A549 (cell line): ENCODE measurements at regions not wholly inside any gene's neighbourhood (a gene's known extent, or its start where the extent isn't known, plus 50 kb on each side); places are given as distances from the start of the nearest gene placed in this dataset.
A peak's percentile ranks its signal among the peaks of the same experiment; 100 is the strongest.

ENCODE experiments used
- ATAC-seq, 2 experiments: fragments of 200-7000 bp in 1 of 2; fragments of >200 bp in 1 of 2; cut with Nextera tagmentation in 1 of 2; cut with Tn5 transposase in 1 of 2; 3 replicates each; pipeline versions ENCODE4 v1.8.0 to v1.9.1; 2018 to 2020; ENCODE audit warnings: mild to moderate bottlenecking in 1 of 2, moderate library complexity in 1 of 2
- CTCF ChIA-PET: fragments of 300-600 bp; sonication (Branson Sonifier 250); formaldehyde crosslinking; extraction: SDS; loops from one replicate; lab custom pipeline; 2021; ENCODE audit warnings: antibody characterized with exemption, inconsistent platforms; lab: Yijun Ruan, JAX
- POLR2A ChIA-PET: fragments of 350-600 bp; formaldehyde crosslinking; extraction: SDS; loops from one replicate; lab custom pipeline; 2021; ENCODE audit warnings: antibody characterized with exemption, inconsistent platforms; lab: Yijun Ruan, JAX
- DNase-seq, 2 experiments: peaks; one replicate each; pipeline versions ENCODE4 v3.0.0 to v3.0.0-alpha.2; 2011 to 2016; ENCODE audit warnings: low read depth in 1 of 2, low spot score in 1 of 2
- FAIRE-seq: peaks from 2 replicates; lab custom pipeline; 2011; peaks lifted over from hg19 to GRCh38; lab: Jason Lieb, UNC
- H3K27ac ChIP-seq, 2 experiments: fragments of >200 bp; sonication (Bioruptor Twin); formaldehyde crosslinking; 3 replicates each; pipeline ENCODE4 v1.5.1; 2016 to 2017
- H3K4me1 ChIP-seq: fragments of >200 bp; sonication (Bioruptor Twin); formaldehyde crosslinking; 3 replicates; pipeline ENCODE4 v1.6.1; 2016
- H3K4me2 ChIP-seq: fragments of >200 bp; sonication (Bioruptor Twin); formaldehyde crosslinking; 3 replicates; pipeline ENCODE4 v1.6.1; 2016
- H3K4me3 ChIP-seq: fragments of >200 bp; sonication (Bioruptor Twin); formaldehyde crosslinking; 3 replicates; pipeline ENCODE4 v1.5.1; 2016
- H3K9me3 ChIP-seq: fragments of >200 bp; sonication (Bioruptor Twin); formaldehyde crosslinking; 3 replicates; pipeline ENCODE4 v1.6.1; 2016
- BCL3 ChIP-seq: fragments of >200 bp; sonication (Bioruptor Twin); formaldehyde crosslinking; IDR thresholded peaks from 3 replicates; pipeline ENCODE4 v1.6.1; 2016
- CBX2 ChIP-seq: fragments of 200-600 bp; sonication (generic); IDR thresholded peaks from 2 replicates; pipeline ENCODE4 v1.6.1; 2016; ENCODE audit warnings: low read depth, mild to moderate bottlenecking, borderline replicate concordance
- CEBPB ChIP-seq, 2 experiments: fragments of >200 bp in 1 of 2; sonication (Bioruptor Twin) in 1 of 2; formaldehyde crosslinking in 1 of 2; IDR thresholded peaks; 2 replicates each; pipeline ENCODE4 v1.6.1; 2012 to 2016
- CHD4 ChIP-seq: fragments of 200-600 bp; sonication (generic); IDR thresholded peaks from 2 replicates; pipeline ENCODE4 v1.6.1; 2016; ENCODE audit warnings: antibody characterized with exemption, mild to moderate bottlenecking, borderline replicate concordance
- EP300 ChIP-seq, 2 experiments: fragments of >200 bp; sonication (Bioruptor Twin); formaldehyde crosslinking; IDR thresholded peaks; 2 replicates in 1 of 2; 3 replicates in 1 of 2; pipeline ENCODE4 v1.6.1; 2016 to 2017
- FOSL2 ChIP-seq, 2 experiments: fragments of 450-650 bp in 1 of 2; fragments of >200 bp in 1 of 2; sonication (Bioruptor Twin) in 1 of 2; formaldehyde crosslinking; IDR thresholded peaks; 2 replicates each; pipeline versions ENCODE4 v1.5.0 to v1.6.1; 2016 to 2020; ENCODE audit warnings: mild to moderate bottlenecking in 1 of 2, moderate library complexity in 1 of 2
- FOXS1 ChIP-seq: fragments of 250-450 bp; sonication (Bioruptor Pico); IDR thresholded peaks from 2 replicates; pipeline ENCODE4 v1.5.0; 2020; ENCODE audit warnings: mild to moderate bottlenecking, moderate library complexity
- HOXA7 ChIP-seq: fragments of 250-450 bp; sonication (Bioruptor Pico); IDR thresholded peaks from 2 replicates; pipeline ENCODE4 v1.5.0; 2020; ENCODE audit warnings: mild to moderate bottlenecking, moderate library complexity
- HOXB5 ChIP-seq: fragments of 250-450 bp; sonication (Bioruptor Pico); IDR thresholded peaks from 2 replicates; pipeline ENCODE4 v1.5.0; 2020; ENCODE audit warnings: mild to moderate bottlenecking, moderate library complexity
- JUNB ChIP-seq: fragments of >200 bp; sonication (Bioruptor Twin); formaldehyde crosslinking; IDR thresholded peaks from 2 replicates; pipeline ENCODE4 v1.6.1; 2016
- KDM1A ChIP-seq: fragments of 200-600 bp; sonication (generic); IDR thresholded peaks from 2 replicates; pipeline ENCODE4 v1.6.1; 2016; ENCODE audit warnings: low read depth, mild to moderate bottlenecking
- KDM5A ChIP-seq: fragments of 200-600 bp; sonication (generic); IDR thresholded peaks from 2 replicates; pipeline ENCODE4 v1.6.1; 2016; ENCODE audit warnings: antibody characterized with exemption, mild to moderate bottlenecking
- MAZ ChIP-seq: fragments of 150-350 bp; IDR thresholded peaks from 2 replicates; pipeline ENCODE4 v1.6.1; 2014; ENCODE audit warnings: antibody characterized with exemption, low read depth, low read length, borderline replicate concordance
- POLR2AphosphoS2 ChIP-seq: conservative IDR thresholded peaks from 2 replicates; pipeline ENCODE4 v1.6.1; 2012; ENCODE audit warnings: low read length, improper control_type of control experiment, inconsistent platforms
- RAD21 ChIP-seq, 2 experiments: fragments of >200 bp in 1 of 2; sonication (Bioruptor Twin) in 1 of 2; formaldehyde crosslinking in 1 of 2; IDR thresholded peaks in 1 of 2; conservative IDR thresholded peaks in 1 of 2; 2 replicates in 1 of 2; 3 replicates in 1 of 2; pipeline ENCODE4 v1.6.1; 2012 to 2018; ENCODE audit warnings: inconsistent platforms in 1 of 2
- RARB ChIP-seq: fragments of 250-450 bp; sonication (Bioruptor Pico); IDR thresholded peaks from 2 replicates; pipeline ENCODE4 v1.8.0; 2021; ENCODE audit warnings: mild to moderate bottlenecking, moderate library complexity
- RCOR1 ChIP-seq: fragments of 150-350 bp; IDR thresholded peaks from 2 replicates; pipeline ENCODE4 v1.6.1; 2014; ENCODE audit warnings: antibody characterized with exemption, low read length, low read depth
- REST ChIP-seq: fragments of 200-600 bp; sonication (generic); IDR thresholded peaks from 2 replicates; pipeline ENCODE4 v1.6.1; 2016; ENCODE audit warnings: antibody characterized with exemption, mild to moderate bottlenecking, moderate library complexity
- RFX5 ChIP-seq: fragments of 450-650 bp; IDR thresholded peaks from 2 replicates; pipeline ENCODE4 v1.7.1; 2014; ENCODE audit warnings: antibody characterized with exemption, mild to moderate bottlenecking, moderate library complexity
- SMC3 ChIP-seq: fragments of >200 bp; sonication (Bioruptor Twin); formaldehyde crosslinking; IDR thresholded peaks from 3 replicates; pipeline ENCODE4 v1.6.1; 2018; ENCODE audit warnings: inconsistent platforms
- TFCP2L1 ChIP-seq: fragments of 250-450 bp; sonication (Bioruptor Pico); IDR thresholded peaks from 2 replicates; pipeline ENCODE4 v1.5.0; 2021; ENCODE audit warnings: mild to moderate bottlenecking
- TP53 ChIP-seq: fragments of 250-450 bp; sonication (Bioruptor Pico); IDR thresholded peaks from 2 replicates; pipeline ENCODE4 v1.5.0; 2021; ENCODE audit warnings: mild to moderate bottlenecking, moderate library complexity
- WGBS: methylation state at CpG from one replicate; pipeline ENCODE4 v1.1.6; 2017; ENCODE audit errors: missing lambda C conversion rate; 5-methylcytosine and 5-hydroxymethylcytosine counted together
- TF ChIP-seq, protein P1 (sequence below): IDR thresholded peaks from 2 replicates; pipeline ENCODE4 v1.6.1; 2012
- TF ChIP-seq, protein P2 (sequence below): fragments of >200 bp; sonication (Bioruptor Twin); formaldehyde crosslinking; IDR thresholded peaks from 3 replicates; pipeline ENCODE4 v1.5.1; 2016
- TF ChIP-seq, protein P3 (sequence below): fragments of 250-450 bp; sonication (Bioruptor Pico); IDR thresholded peaks from 2 replicates; pipeline ENCODE4 v1.5.0; 2020; ENCODE audit warnings: low read depth, mild to moderate bottlenecking, moderate library complexity

DNA sequence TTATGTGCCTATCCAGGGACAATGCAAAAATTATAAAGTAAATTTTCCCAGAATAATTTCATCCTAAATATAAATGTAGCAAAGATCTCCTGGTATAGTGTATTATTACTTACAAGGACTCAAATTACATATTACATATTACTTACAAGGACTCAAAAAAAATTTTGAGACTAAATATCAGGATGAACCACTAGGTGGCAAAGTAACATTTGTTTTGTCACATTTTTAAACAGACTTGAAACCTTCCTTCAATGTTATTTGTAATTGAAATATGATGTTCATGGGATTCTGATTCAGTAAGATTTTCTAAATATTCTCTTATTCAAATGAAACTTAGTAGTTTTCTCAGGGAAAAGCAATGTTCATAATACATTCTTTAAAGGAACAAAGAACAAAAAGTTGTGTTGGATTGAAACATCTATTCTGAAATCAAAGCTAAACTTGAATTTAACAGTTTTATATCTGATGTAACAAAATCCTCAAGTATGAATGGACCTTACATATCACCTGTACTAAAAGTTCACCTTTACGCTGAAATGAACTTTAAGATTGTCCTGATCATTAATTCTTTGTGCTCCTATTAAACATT is 74.3 kb upstream of the GNAI1 start:
- Histone ChIP-seq H3K27ac (no peak overlapping the region), H3K4me1 (no peaks in the 10 kb centered on the region), H3K4me2 (no peak overlapping the region), H3K9me3 (peaks cover 5% of the 10 kb centered on the region; the same call in 2 of the 3 replicates), H3K4me3 (no peak overlapping the region)
- peak; percentile 17 to 71 for DNase-seq
- 0 out of 6 replicates have a peak, but pooled peaks of 1 of the 2 experiments have one; percentile 34 for ATAC-seq
- ChIA-PET CTCF (interaction anchor here (0.6 to 2.1 kb wide), 13 partner anchors 9 to 766 kb away, joined by 3 to 10 read pairs (median 3); no protein-coding TSS in a partner anchor), POLR2A (interaction anchor here (0.5 kb wide), 1 partner anchor 75 kb away, joined by 3 read pairs; no protein-coding TSS in a partner anchor)
- WGBS = 25% methylated on average over 1 of the region's 1 CpG
- FAIRE-seq = peak; percentile 73
- TF ChIP-seq HOXB5 (CRISPR knock-in tag) (no peak), CHD4 (no peak), RCOR1 (no peak), KDM5A (no peak), SMC3 (peak; percentile 74), REST (no peak), RFX5 (no peak), FOXS1 (CRISPR knock-in tag) (no peak), RARB (CRISPR knock-in tag) (no peak), EP300 (IDR thresholded peaks at IDR 0.05) (no peak), JUNB (no peak), TP53 (CRISPR knock-in tag) (no peak), KDM1A (no peak), HOXA7 (CRISPR knock-in tag) (no peak), MAZ (no peak), TFCP2L1 (CRISPR knock-in tag) (no peak), RAD21 (conservative IDR thresholded peaks at IDR 0.05 in 1 of 2, IDR thresholded peaks at IDR 0.05 in 1 of 2) (peak; percentile 74 to 80), FOSL2 (IDR thresholded peaks at IDR 0.05) (no peak), FOSL2 (CRISPR knock-in tag; IDR thresholded peaks at IDR 0.05) (no peak), CEBPB (IDR thresholded peaks at IDR 0.05) (no peak), POLR2AphosphoS2 (no peak), BCL3 (no peak), CBX2 (no peak)
- TF ChIP-seq, protein P1, sequence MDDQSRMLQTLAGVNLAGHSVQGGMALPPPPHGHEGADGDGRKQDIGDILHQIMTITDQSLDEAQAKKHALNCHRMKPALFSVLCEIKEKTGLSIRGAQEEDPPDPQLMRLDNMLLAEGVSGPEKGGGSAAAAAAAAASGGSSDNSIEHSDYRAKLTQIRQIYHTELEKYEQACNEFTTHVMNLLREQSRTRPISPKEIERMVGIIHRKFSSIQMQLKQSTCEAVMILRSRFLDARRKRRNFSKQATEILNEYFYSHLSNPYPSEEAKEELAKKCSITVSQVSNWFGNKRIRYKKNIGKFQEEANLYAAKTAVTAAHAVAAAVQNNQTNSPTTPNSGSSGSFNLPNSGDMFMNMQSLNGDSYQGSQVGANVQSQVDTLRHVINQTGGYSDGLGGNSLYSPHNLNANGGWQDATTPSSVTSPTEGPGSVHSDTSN = no peak
- TF ChIP-seq, protein P2, sequence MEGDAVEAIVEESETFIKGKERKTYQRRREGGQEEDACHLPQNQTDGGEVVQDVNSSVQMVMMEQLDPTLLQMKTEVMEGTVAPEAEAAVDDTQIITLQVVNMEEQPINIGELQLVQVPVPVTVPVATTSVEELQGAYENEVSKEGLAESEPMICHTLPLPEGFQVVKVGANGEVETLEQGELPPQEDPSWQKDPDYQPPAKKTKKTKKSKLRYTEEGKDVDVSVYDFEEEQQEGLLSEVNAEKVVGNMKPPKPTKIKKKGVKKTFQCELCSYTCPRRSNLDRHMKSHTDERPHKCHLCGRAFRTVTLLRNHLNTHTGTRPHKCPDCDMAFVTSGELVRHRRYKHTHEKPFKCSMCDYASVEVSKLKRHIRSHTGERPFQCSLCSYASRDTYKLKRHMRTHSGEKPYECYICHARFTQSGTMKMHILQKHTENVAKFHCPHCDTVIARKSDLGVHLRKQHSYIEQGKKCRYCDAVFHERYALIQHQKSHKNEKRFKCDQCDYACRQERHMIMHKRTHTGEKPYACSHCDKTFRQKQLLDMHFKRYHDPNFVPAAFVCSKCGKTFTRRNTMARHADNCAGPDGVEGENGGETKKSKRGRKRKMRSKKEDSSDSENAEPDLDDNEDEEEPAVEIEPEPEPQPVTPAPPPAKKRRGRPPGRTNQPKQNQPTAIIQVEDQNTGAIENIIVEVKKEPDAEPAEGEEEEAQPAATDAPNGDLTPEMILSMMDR = peak; percentile 62
- TF ChIP-seq, protein P3, sequence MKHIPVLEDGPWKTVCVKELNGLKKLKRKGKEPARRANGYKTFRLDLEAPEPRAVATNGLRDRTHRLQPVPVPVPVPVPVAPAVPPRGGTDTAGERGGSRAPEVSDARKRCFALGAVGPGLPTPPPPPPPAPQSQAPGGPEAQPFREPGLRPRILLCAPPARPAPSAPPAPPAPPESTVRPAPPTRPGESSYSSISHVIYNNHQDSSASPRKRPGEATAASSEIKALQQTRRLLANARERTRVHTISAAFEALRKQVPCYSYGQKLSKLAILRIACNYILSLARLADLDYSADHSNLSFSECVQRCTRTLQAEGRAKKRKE = no peak
